Naive B cell (primary cell): ENCODE measurements at regions not wholly inside any gene's neighbourhood (a gene's known extent, or its start where the extent isn't known, plus 50 kb on each side); places are given as distances from the start of the nearest gene placed in this dataset.

Experiments
- ATAC-seq, 2 donors: fragments of 150-1000 bp; cut with Tn5 transposase; 2 replicates each; pipeline ENCODE4 v1.10.0; 2021; ENCODE audit warnings: low read depth in 2 of 2, mild to moderate bottlenecking in 2 of 2, moderate library complexity in 2 of 2
- DNase-seq: peaks from one replicate; pipeline ENCODE4 v3.0.0; 2022
- H3K27ac Mint-ChIP-seq, 6 donors: one replicate each; pipeline ENCODE4 v1.8.0; 2020 to 2022; ENCODE audit warnings: mild to moderate bottlenecking in 6 of 6, mixed read lengths in 6 of 6, moderate library complexity in 5 of 6, inconsistent platforms in 2 of 6
- H3K27me3 Mint-ChIP-seq, 3 donors: one replicate each; pipeline ENCODE4 v1.8.0; 2021 to 2022; ENCODE audit warnings: mixed read lengths in 3 of 3, mild to moderate bottlenecking in 1 of 3
- H3K36me3 Mint-ChIP-seq, 2 donors: one replicate each; pipeline ENCODE4 v1.8.0; 2020 to 2022; ENCODE audit warnings: mixed read lengths in 2 of 2, inconsistent platforms in 1 of 2, mild to moderate bottlenecking in 1 of 2
- H3K4me1 Mint-ChIP-seq, 3 donors: one replicate each; pipeline ENCODE4 v1.8.0; 2020 to 2022; ENCODE audit warnings: mixed read lengths in 3 of 3, inconsistent platforms in 1 of 3, mild to moderate bottlenecking in 1 of 3, moderate library complexity in 1 of 3
- H3K4me3 Mint-ChIP-seq, 8 donors: one replicate each; pipeline ENCODE4 v1.8.0; 2020 to 2022; ENCODE audit warnings: mild to moderate bottlenecking in 8 of 8, mixed read lengths in 8 of 8, moderate library complexity in 8 of 8, inconsistent platforms in 2 of 8
- H3K9me3 Mint-ChIP-seq, 7 donors: one replicate each; pipeline ENCODE4 v1.8.0; 2020 to 2022; ENCODE audit warnings: mixed read lengths in 7 of 7, mild to moderate bottlenecking in 5 of 7, inconsistent platforms in 2 of 7, moderate library complexity in 1 of 7

DNA sequence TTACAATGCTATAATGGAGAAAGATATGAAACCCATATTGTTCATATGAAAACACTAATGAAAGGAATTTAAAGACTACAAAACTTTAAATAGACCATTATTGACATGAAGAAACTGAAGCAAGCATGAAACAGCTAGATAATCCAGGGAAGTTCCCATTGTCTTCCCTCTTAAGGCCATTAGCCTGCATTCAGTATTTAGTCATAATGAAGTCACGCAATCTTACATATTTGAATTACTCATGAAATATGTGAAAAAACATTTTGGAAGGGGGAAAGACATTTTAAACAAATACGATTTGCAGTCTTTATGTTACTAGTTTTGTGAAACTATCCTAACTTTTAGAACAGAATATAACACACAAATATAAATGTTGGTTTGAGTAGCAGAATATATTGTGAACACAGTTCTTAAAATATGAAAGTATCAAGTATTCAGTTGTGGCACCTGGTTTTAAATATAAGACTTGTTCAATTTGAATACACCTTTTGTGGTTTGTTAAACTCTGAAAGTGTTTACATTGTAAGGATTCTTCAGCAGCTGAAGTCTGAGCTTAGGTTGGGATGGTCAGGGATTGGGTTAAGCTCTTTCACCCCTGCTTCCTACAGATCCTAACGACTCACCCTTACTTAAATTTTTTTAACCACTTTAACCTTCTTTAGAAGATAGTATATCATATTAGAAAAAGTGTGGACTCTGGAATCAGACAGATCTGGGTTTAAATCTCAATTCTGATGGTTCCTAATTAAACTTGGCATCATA lies 500.3 kb upstream of the TENM4 start:
- Mint-ChIP-seq H3K36me3 (no peaks in the 10 kb centered on the region), H3K4me3 (no peak overlapping the region), H3K4me1 (no peaks in the 10 kb centered on the region), H3K27me3 (no peaks in the 10 kb centered on the region), H3K9me3 (peaks cover 0 to 4% (median 1%) of the 10 kb centered on the region in 7 donors), H3K27ac (no peak overlapping the region)
- ATAC-seq (no peak), DNase-seq (no peak)

DNA sequence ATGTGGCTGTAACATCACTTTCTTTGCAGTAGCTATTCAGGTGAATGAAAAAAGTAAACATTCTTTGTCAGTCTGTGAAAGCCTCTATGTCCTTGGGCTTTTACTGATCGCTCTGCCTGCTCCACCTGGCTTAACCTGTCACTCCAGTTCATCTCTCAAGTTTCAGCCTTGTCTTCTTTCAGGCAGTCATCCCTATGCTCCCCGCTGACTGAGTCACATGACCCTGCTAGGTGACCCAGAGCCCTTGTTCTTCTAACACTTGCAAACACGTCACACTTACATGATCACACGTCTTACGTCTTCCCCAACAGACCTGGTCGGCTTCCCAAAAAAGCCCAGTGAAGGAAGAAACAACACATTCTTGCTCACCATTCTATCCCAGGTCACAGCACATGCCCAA lies 499.3 kb upstream of the TENM4 start:
- no peaks in the 10 kb centered on the region for H3K27me3 Mint-ChIP-seq
- peaks cover 0 to 7% (median 2%) of the 10 kb centered on the region in 7 donors for H3K9me3 Mint-ChIP-seq
- H3K4me3 Mint-ChIP-seq, result no peak overlapping the region
- DNase-seq, result no peak
- no peak for ATAC-seq
- no peaks in the 10 kb centered on the region for H3K36me3 Mint-ChIP-seq
- H3K27ac Mint-ChIP-seq, result no peak overlapping the region
- H3K4me1 Mint-ChIP-seq, result no peaks in the 10 kb centered on the region

DNA sequence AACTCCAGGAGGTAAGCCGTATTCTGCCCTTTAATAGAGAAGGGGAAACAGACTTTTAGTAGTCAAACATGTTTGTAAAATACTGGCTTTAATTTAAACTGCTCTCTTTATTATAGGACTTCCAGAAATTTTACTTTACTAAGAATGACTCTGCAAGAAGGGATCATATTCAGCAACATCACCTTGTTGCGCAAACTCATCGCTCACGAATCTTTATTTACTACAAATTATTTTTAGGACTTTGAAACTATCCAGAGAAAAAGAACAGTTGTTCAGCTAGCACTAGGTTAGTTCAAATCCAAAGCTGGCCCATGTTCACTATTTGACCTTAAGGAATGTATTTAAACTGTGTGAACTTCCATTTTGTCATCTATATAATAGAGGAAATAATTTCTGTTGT lies 498.3 kb upstream of the TENM4 start:
- Mint-ChIP-seq H3K4me3 (no peak overlapping the region), H3K9me3 (peaks cover 0 to 10% (median 2%) of the 10 kb centered on the region in 7 donors), H3K27me3 (no peaks in the 10 kb centered on the region), H3K4me1 (no peaks in the 10 kb centered on the region), H3K27ac (no peak overlapping the region), H3K36me3 (no peaks in the 10 kb centered on the region)
- no peak for DNase-seq
- ATAC-seq, result no peak

DNA sequence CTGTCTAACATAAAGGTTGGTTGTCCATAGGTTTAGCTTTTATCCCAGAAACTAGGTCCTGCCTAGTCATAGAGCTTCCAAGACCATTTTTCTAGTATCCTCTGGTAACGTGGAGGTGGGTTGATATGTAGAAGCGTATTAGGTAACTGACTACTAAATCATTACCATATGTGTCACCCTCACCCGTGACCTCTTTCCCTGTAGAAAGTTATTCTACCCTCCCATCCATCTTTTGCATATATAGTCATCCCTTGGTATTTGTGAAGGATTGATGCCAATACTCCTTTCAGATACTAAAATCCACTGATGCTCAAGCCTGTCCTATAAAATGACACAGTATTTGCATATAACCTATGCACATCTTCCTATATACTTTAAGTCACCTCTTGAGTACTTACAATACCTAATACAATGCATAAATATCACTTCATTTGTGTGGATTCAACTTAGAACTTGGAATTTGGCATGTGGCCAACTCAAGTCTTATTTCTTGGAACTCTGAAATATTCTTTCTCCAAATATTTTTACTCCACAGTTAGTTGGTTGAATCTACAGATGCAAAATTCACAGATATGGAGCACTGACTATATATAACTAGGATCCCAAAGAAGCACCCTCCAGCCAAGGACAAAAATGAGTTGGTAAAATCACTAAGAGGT lies 497.0 kb upstream of the TENM4 start:
- DNase-seq (no peak), ATAC-seq (no peak)
- H3K27me3 Mint-ChIP-seq, result no peaks in the 10 kb centered on the region
- no peaks in the 10 kb centered on the region for H3K36me3 Mint-ChIP-seq
- no peaks in the 10 kb centered on the region for H3K4me1 Mint-ChIP-seq
- H3K27ac Mint-ChIP-seq, result no peak overlapping the region
- H3K4me3 Mint-ChIP-seq, result no peak overlapping the region
- peaks cover 0 to 10% (median 2%) of the 10 kb centered on the region in 7 donors for H3K9me3 Mint-ChIP-seq

DNA sequence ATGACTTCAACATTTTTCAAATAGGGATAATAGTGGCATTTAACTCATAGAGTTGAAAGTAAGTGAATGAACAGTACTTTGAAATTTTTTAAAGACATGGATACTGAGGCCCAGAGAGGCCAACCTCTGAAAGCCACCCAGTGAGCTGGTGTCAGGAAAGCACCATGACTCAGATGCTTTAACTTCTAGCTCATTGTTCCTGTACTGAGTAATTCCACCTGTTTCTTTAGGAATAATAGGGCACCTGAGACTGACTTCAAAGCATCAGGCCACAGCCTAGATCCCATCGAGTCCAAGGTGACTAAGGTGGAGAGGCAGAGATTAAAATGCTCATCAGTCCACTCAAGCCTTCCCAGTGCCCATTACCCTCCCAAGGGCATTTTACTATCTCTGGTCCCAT lies 491.8 kb upstream of the TENM4 start:
- Mint-ChIP-seq H3K4me1 (no peaks in the 10 kb centered on the region), H3K4me3 (no peak overlapping the region), H3K36me3 (no peaks in the 10 kb centered on the region), H3K27me3 (no peaks in the 10 kb centered on the region), H3K27ac (no peak overlapping the region), H3K9me3 (peaks cover 0 to 14% (median 2%) of the 10 kb centered on the region in 7 donors)
- ATAC-seq (no peak), DNase-seq (no peak)

- DNase-seq, result no peak
These were observed 490.9 kb upstream of the TENM4 start for GRCh38 chr11:79931692-79932091.

DNA sequence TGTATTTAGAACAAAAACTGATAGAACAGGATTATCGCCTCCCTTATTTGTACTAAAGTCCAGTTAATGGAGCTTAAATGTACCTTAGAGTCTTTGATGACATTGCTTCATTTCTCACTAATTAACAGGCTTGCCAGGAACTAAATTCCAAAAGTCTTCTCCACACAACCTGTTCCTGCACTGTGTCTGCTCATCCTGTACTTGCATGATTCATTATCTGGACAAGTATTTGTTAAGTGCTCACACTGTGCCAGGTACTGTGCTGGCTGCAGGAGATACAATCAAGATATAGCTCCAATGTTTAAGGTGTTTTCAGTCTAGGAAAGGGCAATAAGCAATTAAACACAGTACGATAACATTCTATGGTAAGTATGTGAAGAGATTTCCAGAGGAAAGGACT lies 485.9 kb upstream of the TENM4 start:
- H3K27me3 Mint-ChIP-seq, result no peaks in the 10 kb centered on the region
- no peak for ATAC-seq
- H3K4me1 Mint-ChIP-seq, result no peaks in the 10 kb centered on the region
- H3K9me3 Mint-ChIP-seq, result peaks cover 0 to 5% (median 3%) of the 10 kb centered on the region in 7 donors
- H3K27ac Mint-ChIP-seq, result no peak overlapping the region
- no peaks in the 10 kb centered on the region for H3K36me3 Mint-ChIP-seq
- no peak for DNase-seq
- no peak overlapping the region for H3K4me3 Mint-ChIP-seq

More at GRCh38 chr11:79931692-79932091, 490.9 kb upstream of the TENM4 start:
- ATAC-seq, result no peak
- H3K27ac Mint-ChIP-seq, result no peak overlapping the region
- H3K9me3 Mint-ChIP-seq, result peaks cover 0 to 14% (median 2%) of the 10 kb centered on the region in 7 donors
- H3K4me3 Mint-ChIP-seq, result no peak overlapping the region
- no peaks in the 10 kb centered on the region for H3K36me3 Mint-ChIP-seq
- no peaks in the 10 kb centered on the region for H3K4me1 Mint-ChIP-seq
- H3K27me3 Mint-ChIP-seq, result no peaks in the 10 kb centered on the region

DNA sequence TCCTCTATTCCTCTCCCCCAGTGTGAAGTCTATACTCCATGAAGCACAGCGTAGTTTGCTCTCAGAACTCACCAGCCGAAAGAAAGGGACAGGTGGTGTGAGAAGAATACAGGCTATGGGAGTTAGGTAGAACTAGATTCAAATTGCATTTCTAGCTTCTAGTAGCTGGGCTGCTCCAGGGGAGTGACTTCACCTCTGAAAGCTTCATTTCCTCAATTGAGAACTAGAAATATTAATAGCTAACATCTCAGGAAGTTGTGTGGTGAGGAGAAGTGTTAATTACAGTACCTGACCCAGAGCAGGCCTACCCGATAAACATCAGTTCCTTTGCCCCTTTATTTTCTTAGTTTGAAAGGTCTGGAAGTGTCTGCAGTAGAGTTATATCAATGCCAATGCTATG lies 484.7 kb upstream of the TENM4 start:
- DNase-seq, result no peak
- H3K27ac Mint-ChIP-seq, result no peak overlapping the region
- H3K36me3 Mint-ChIP-seq, result no peaks in the 10 kb centered on the region
- no peaks in the 10 kb centered on the region for H3K4me1 Mint-ChIP-seq
- no peak for ATAC-seq
- H3K27me3 Mint-ChIP-seq, result no peaks in the 10 kb centered on the region
- H3K9me3 Mint-ChIP-seq, result peaks cover 0 to 3% (median 0%) of the 10 kb centered on the region in 7 donors
- no peak overlapping the region for H3K4me3 Mint-ChIP-seq

DNA sequence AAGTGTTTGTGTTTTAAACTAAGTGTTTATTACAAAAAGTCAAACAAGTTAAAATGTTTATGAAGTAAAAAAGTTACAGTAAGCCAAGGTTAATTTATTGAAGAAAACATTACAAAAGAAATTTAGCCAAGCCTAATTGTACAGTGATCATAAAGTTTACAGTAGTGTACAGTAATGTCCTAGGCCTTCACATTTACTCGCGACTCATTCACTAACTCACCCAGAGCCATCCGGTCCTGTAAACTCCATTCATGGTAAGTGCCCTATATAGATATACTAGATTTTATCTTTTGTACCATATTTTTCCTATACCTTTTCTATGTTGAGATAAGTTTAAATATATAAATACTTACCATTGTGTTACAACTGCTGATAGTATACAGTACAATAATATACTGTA lies 481.8 kb upstream of the TENM4 start:
- DNase-seq, result no peak
- H3K27ac Mint-ChIP-seq, result no peak overlapping the region
- no peaks in the 10 kb centered on the region for H3K4me1 Mint-ChIP-seq

DNA sequence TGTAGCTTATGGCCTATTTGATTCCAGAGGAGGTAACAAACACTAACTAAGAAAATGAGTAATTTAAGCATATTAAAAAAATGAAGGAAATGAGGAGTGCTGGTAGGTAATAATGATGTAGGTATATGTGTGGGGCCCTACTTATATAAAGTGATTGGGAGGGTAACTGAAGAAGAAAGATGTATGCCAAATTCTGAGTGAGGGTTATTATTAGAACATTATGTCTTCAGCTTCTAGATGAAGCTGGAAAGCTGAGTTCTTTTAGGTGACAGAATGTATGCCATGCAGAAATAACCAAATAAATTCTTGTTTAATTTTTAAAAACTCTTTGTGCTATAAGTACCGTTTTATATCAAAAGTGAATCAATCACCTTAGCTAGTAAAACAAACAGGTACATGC lies 479.6 kb upstream of the TENM4 start:
- no peak overlapping the region for H3K4me3 Mint-ChIP-seq
- H3K27ac Mint-ChIP-seq, result no peak overlapping the region
- ATAC-seq (no peak), DNase-seq (no peak)
- H3K27me3 Mint-ChIP-seq, result no peaks in the 10 kb centered on the region
- H3K36me3 Mint-ChIP-seq, result no peaks in the 10 kb centered on the region
- peaks cover 0 to 4% (median 3%) of the 10 kb centered on the region in 7 donors for H3K9me3 Mint-ChIP-seq
- no peaks in the 10 kb centered on the region for H3K4me1 Mint-ChIP-seq

More for the DNA sequence above, 481.8 kb upstream of the TENM4 start:
- Mint-ChIP-seq H3K27me3 (no peaks in the 10 kb centered on the region), H3K9me3 (peaks cover 0 to 3% (median 0%) of the 10 kb centered on the region in 7 donors), H3K4me3 (no peak overlapping the region), H3K36me3 (no peaks in the 10 kb centered on the region)
- no peak for ATAC-seq

DNA sequence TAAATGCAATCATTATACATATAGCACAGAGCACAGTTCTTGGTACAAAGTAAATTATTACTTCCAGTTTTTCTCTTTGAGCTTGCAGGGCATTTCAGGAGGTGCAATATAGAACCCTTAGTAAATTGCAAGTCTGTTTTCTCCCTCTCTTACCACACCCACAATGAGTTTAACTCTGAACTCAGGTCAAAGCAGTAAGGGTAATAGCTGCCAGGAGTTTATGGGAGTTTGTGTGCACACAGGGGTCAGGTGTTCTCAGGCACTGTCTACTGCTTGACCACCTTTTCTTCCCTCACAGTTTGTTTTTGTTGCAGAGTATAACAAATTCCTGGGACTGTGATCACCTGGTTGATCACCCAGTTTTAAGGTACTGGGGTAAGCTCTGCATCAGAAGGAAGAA lies 478.5 kb upstream of the TENM4 start:
- Mint-ChIP-seq H3K36me3 (no peaks in the 10 kb centered on the region), H3K4me1 (no peaks in the 10 kb centered on the region), H3K4me3 (no peak overlapping the region), H3K27me3 (no peaks in the 10 kb centered on the region), H3K9me3 (peaks cover 0 to 8% (median 3%) of the 10 kb centered on the region in 7 donors), H3K27ac (no peak overlapping the region)
- ATAC-seq, result no peak
- no peak for DNase-seq

DNA sequence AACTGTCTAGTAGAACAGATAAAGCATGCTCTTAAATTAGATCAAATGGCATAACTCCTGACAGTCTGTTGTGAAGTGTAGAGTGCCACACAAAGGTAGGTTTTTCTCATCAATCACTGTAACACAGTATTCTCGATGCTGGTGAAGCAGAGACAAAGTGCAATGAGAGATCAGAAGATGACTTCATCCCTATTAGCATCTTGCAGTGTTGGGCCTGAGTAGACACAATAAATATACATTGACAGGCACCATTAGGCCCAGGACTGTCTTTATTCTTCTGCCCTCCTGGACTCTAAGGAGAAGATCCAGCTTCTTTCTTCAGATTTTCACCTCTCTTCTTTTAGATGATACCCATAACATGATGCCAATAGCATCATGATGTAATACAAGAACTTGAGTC lies 478.0 kb upstream of the TENM4 start:
- DNase-seq (no peak), ATAC-seq (no peak)
- H3K36me3 Mint-ChIP-seq, result no peaks in the 10 kb centered on the region
- no peak overlapping the region for H3K4me3 Mint-ChIP-seq
- no peak overlapping the region for H3K27ac Mint-ChIP-seq
- H3K27me3 Mint-ChIP-seq, result no peaks in the 10 kb centered on the region
- peaks cover 0 to 8% (median 2%) of the 10 kb centered on the region in 7 donors for H3K9me3 Mint-ChIP-seq
- H3K4me1 Mint-ChIP-seq, result no peaks in the 10 kb centered on the region

GRCh38 chr11:79906164-79906563 lies 465.3 kb upstream of the TENM4 start:
- no peaks in the 10 kb centered on the region for H3K27me3 Mint-ChIP-seq
- H3K36me3 Mint-ChIP-seq, result no peaks in the 10 kb centered on the region
- H3K4me3 Mint-ChIP-seq, result no peak overlapping the region
- H3K9me3 Mint-ChIP-seq, result peaks cover 2 to 16% (median 3%) of the 10 kb centered on the region in 7 donors
- H3K4me1 Mint-ChIP-seq, result no peaks in the 10 kb centered on the region
- ATAC-seq, result no peak
- no peak for DNase-seq
- H3K27ac Mint-ChIP-seq, result no peak overlapping the region

DNA sequence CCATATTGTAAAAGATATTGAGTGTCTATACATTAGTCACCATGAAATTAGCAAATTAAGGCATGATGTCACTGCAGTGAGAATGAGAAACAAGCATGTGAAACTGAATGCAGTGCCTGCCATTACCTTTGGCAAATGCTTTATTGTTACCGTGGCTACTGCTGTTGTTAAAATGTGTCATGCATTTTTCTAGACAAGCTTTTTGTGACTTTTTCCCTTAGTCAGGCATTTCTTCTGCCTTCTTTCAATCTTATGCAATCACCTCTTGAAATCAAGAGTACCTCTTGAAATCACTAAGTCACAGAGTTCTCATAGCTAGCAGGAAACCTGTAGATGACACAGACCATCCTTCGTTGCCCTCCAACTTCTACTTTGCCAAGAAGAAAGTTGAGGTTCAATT lies 461.7 kb upstream of the TENM4 start:
- no peaks in the 10 kb centered on the region for H3K4me1 Mint-ChIP-seq
- H3K27me3 Mint-ChIP-seq, result no peaks in the 10 kb centered on the region
- H3K27ac Mint-ChIP-seq, result no peak overlapping the region
- H3K4me3 Mint-ChIP-seq, result no peak overlapping the region
- DNase-seq (no peak), ATAC-seq (no peak)
- peaks cover 0 to 10% (median 2%) of the 10 kb centered on the region in 7 donors for H3K9me3 Mint-ChIP-seq
- no peaks in the 10 kb centered on the region for H3K36me3 Mint-ChIP-seq
